ENCODE measurements at regions not wholly inside any gene's neighbourhood (a gene's known extent, or its start where the extent isn't known, plus 50 kb on each side); places are given as distances from the start of the nearest gene placed in this dataset.

DNA sequence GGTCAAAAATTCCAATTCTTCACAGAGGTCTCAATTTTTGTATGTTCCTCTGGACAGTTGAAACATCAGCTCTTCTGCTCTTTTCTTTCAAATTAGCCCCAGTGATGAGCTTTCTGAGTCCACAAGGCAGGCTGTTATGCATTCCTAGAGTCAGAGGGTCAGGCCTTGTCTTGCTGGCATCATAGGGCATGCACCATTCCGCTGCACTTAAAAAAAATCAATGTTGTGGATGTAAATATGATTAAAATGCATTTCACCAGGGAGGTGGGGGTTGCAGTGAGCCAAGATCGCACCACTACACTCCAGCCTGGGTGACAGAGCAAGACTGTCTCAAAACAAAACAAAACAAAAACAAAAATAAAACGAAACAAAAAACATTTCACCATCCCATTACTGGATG is 465.3 kb downstream of the EIPR1 start:
- TF ChIP-seq GABPA (IDR thresholded peaks at IDR 0.05; ENCODE audit: low read depth) (no peak), FOXM1 (IDR thresholded peaks at IDR 0.05; ENCODE audit: low read depth) (no peak), EP300 (IDR thresholded peaks at IDR 0.05; ENCODE audit: borderline replicate concordance in 1 of 2, low read depth in 1 of 2, low read length in 1 of 2) (no peak), TAF1 (IDR thresholded peaks at IDR 0.05; ENCODE audit: borderline replicate concordance, low read depth, low read length) (no peak), SIN3A (IDR thresholded peaks at IDR 0.05; ENCODE audit: borderline replicate concordance, low read depth, low read length) (no peak), MXI1 (IDR thresholded peaks at IDR 0.05; ENCODE audit: low read depth, low read length) (no peak), JUND (IDR thresholded peaks at IDR 0.05) (no peak), CHD2 (IDR thresholded peaks at IDR 0.05; ENCODE audit: low read length, partially characterized antibody) (no peak), RAD21 (IDR thresholded peaks at IDR 0.05; ENCODE audit: low read length) (no peak)
- TF ChIP-seq, protein P1, sequence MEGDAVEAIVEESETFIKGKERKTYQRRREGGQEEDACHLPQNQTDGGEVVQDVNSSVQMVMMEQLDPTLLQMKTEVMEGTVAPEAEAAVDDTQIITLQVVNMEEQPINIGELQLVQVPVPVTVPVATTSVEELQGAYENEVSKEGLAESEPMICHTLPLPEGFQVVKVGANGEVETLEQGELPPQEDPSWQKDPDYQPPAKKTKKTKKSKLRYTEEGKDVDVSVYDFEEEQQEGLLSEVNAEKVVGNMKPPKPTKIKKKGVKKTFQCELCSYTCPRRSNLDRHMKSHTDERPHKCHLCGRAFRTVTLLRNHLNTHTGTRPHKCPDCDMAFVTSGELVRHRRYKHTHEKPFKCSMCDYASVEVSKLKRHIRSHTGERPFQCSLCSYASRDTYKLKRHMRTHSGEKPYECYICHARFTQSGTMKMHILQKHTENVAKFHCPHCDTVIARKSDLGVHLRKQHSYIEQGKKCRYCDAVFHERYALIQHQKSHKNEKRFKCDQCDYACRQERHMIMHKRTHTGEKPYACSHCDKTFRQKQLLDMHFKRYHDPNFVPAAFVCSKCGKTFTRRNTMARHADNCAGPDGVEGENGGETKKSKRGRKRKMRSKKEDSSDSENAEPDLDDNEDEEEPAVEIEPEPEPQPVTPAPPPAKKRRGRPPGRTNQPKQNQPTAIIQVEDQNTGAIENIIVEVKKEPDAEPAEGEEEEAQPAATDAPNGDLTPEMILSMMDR (IDR thresholded peaks at IDR 0.05), result no peak
- TF ChIP-seq, protein P2, sequence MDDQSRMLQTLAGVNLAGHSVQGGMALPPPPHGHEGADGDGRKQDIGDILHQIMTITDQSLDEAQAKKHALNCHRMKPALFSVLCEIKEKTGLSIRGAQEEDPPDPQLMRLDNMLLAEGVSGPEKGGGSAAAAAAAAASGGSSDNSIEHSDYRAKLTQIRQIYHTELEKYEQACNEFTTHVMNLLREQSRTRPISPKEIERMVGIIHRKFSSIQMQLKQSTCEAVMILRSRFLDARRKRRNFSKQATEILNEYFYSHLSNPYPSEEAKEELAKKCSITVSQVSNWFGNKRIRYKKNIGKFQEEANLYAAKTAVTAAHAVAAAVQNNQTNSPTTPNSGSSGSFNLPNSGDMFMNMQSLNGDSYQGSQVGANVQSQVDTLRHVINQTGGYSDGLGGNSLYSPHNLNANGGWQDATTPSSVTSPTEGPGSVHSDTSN (IDR thresholded peaks at IDR 0.05), result no peak
- TF ChIP-seq, protein P3, sequence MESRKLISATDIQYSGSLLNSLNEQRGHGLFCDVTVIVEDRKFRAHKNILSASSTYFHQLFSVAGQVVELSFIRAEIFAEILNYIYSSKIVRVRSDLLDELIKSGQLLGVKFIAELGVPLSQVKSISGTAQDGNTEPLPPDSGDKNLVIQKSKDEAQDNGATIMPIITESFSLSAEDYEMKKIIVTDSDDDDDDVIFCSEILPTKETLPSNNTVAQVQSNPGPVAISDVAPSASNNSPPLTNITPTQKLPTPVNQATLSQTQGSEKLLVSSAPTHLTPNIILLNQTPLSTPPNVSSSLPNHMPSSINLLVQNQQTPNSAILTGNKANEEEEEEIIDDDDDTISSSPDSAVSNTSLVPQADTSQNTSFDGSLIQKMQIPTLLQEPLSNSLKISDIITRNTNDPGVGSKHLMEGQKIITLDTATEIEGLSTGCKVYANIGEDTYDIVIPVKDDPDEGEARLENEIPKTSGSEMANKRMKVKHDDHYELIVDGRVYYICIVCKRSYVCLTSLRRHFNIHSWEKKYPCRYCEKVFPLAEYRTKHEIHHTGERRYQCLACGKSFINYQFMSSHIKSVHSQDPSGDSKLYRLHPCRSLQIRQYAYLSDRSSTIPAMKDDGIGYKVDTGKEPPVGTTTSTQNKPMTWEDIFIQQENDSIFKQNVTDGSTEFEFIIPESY (IDR thresholded peaks at IDR 0.05; ENCODE audit: borderline replicate concordance, low read depth), result no peak
